H1 (cell line): ENCODE measurements at regions not wholly inside any gene's neighbourhood (a gene's known extent, or its start where the extent isn't known, plus 50 kb on each side); places are given as distances from the start of the nearest gene placed in this dataset.

Source experiments
- KDM4A ChIP-seq: IDR thresholded peaks from one replicate; pipeline ENCODE4 v1.7.1; 2012; ENCODE audit warnings: low read depth, mild to moderate bottlenecking, moderate library complexity, low read length, inconsistent platforms; ENCODE audit not compliant: severe bottlenecking
- POLR2AphosphoS5 ChIP-seq: IDR thresholded peaks from 2 replicates; pipeline ENCODE4 v1.6.1; 2011; ENCODE audit warnings: low read depth, low read length
- RNF2 ChIP-seq: fragments of 200-900, 300-1000 bp; sonication (generic); IDR thresholded peaks from 2 replicates; pipeline ENCODE4 v1.7.1; 2016; ENCODE audit warnings: borderline replicate concordance, low read depth, mild to moderate bottlenecking, antibody characterized with exemption, low read length; ENCODE audit not compliant: poor library complexity, severe bottlenecking; ENCODE audit errors: missing control alignments

DNA sequence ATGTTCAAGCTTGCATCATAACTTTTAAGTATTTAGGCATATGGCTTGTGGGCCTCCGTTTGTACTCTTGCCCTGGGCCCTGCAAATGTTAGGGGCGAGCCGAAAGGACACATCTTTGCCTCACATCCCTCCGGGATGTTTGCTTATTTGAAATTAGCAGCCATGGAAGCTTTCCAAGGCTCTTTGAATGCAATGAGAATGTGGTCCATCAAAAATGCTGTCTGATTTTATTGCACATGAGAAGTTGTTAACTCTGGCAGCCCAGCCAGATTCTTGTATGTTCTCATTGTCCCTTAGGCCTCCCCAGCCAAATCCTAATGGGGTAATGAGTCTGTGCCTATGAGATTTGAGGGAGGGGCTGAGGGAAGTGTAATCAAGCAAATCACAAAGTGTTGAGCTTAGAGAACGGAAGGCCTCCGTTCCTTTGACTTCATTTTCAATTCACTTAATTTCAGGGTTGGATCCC, 261.2 kb upstream of the MARCKS start (continued):
- no peak for TF ChIP-seq RNF2
- no peak for TF ChIP-seq KDM4A
- no peak for TF ChIP-seq POLR2AphosphoS5
- TF ChIP-seq, all 59 proteins: peak for 0
